ENCODE measurements at regions not wholly inside any gene's neighbourhood (a gene's known extent, or its start where the extent isn't known, plus 50 kb on each side); places are given as distances from the start of the nearest gene placed in this dataset.

DNA sequence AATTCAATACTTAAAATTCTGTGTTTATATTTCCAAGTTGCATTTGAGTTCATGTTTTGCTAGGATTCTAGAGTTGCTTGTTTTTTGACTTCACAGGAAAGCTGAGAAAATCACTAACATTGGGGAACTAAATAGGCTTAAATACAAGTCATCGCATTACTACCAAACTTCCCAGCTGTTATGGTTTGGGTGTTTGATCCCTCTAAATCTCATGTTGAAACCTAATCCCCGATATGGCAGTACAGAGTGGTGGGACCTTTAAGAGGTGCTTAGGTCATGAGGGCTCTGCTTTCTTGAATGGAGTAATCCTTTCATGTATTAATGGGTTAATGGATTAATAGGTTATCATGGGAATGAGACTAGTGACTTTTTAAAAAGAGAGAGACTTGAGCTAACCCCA, 77.2 kb upstream of the ARPP21 start:
- TF ChIP-seq, protein P1, sequence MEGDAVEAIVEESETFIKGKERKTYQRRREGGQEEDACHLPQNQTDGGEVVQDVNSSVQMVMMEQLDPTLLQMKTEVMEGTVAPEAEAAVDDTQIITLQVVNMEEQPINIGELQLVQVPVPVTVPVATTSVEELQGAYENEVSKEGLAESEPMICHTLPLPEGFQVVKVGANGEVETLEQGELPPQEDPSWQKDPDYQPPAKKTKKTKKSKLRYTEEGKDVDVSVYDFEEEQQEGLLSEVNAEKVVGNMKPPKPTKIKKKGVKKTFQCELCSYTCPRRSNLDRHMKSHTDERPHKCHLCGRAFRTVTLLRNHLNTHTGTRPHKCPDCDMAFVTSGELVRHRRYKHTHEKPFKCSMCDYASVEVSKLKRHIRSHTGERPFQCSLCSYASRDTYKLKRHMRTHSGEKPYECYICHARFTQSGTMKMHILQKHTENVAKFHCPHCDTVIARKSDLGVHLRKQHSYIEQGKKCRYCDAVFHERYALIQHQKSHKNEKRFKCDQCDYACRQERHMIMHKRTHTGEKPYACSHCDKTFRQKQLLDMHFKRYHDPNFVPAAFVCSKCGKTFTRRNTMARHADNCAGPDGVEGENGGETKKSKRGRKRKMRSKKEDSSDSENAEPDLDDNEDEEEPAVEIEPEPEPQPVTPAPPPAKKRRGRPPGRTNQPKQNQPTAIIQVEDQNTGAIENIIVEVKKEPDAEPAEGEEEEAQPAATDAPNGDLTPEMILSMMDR (IDR thresholded peaks at IDR 0.05 in 2 of 3, conservative IDR thresholded peaks at IDR 0.05 in 1 of 3; ENCODE audit: control insufficient read depth in 2 of 3, extremely low read depth in 1 of 3, insufficient read depth in 1 of 3, low read depth in 3 of 3, low read length in 3 of 3): no peak
- no peak for TF ChIP-seq CBFB (IDR thresholded peaks at IDR 0.05; ENCODE audit: low read depth)
- no peak for TF ChIP-seq KDM1A (IDR thresholded peaks at IDR 0.05; ENCODE audit: borderline replicate concordance)
- TF ChIP-seq, protein P2, sequence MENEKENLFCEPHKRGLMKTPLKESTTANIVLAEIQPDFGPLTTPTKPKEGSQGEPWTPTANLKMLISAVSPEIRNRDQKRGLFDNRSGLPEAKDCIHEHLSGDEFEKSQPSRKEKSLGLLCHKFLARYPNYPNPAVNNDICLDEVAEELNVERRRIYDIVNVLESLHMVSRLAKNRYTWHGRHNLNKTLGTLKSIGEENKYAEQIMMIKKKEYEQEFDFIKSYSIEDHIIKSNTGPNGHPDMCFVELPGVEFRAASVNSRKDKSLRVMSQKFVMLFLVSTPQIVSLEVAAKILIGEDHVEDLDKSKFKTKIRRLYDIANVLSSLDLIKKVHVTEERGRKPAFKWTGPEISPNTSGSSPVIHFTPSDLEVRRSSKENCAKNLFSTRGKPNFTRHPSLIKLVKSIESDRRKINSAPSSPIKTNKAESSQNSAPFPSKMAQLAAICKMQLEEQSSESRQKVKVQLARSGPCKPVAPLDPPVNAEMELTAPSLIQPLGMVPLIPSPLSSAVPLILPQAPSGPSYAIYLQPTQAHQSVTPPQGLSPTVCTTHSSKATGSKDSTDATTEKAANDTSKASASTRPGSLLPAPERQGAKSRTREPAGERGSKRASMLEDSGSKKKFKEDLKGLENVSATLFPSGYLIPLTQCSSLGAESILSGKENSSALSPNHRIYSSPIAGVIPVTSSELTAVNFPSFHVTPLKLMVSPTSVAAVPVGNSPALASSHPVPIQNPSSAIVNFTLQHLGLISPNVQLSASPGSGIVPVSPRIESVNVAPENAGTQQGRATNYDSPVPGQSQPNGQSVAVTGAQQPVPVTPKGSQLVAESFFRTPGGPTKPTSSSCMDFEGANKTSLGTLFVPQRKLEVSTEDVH (IDR thresholded peaks at IDR 0.05; ENCODE audit: low read depth, partially characterized antibody): no peak
